Limb (tissue), 2 donors: ENCODE measurements at regions not wholly inside any gene's neighbourhood (a gene's known extent, or its start where the extent isn't known, plus 50 kb on each side); places are given as distances from the start of the nearest gene placed in this dataset.
"Not testable (repeated sequence)": the region's sequence is repeated elsewhere in the genome, so short reads cannot be mapped to it uniquely, and the experiment has no call there.

Experiments used
- DNase-seq, 2 donors: peaks; one replicate each; pipeline ENCODE4 v3.0.0-alpha.2; 2016; ENCODE audit errors: extremely low spot score in 2 of 2

DNA sequence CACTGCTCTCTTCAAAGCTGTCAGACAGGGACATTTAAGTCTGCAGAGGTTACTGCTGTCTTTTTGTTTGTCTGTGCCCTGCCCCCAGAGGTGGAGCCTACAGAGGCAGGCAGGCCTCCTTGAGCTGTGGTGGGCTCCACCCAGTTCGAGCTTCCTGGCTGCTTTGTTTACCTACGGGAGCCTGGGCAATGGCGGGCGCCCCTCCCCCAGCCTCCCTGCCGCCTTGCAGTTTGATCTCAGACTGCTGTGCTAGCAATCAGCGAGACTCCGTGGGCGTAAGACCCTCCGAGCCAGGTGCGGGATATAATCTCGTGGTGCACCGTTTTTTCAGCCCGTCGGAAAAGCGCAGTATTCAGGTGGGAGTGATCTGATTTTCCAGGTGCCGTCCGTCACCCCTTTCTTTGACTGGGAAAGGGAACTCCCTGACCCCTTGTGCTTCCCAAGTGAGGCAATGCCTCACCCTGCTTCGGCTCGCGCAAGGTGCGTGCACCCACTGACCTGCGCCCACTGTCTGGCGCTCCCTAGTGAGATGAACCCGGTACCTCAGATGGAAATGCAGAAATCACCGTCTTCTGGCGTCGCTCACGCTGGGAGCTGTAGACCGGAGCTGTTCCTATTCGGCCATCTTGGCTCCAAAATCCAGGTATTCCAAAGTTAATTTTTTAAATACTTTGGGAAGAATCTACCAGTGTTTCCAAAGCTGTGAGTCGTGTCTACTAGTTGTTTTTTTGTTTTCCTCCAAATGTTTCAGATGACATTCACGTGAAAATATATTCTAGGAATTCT, 448.5 kb upstream of the FOXG1 start:
- not testable (repeated sequence) for DNase-seq

DNA sequence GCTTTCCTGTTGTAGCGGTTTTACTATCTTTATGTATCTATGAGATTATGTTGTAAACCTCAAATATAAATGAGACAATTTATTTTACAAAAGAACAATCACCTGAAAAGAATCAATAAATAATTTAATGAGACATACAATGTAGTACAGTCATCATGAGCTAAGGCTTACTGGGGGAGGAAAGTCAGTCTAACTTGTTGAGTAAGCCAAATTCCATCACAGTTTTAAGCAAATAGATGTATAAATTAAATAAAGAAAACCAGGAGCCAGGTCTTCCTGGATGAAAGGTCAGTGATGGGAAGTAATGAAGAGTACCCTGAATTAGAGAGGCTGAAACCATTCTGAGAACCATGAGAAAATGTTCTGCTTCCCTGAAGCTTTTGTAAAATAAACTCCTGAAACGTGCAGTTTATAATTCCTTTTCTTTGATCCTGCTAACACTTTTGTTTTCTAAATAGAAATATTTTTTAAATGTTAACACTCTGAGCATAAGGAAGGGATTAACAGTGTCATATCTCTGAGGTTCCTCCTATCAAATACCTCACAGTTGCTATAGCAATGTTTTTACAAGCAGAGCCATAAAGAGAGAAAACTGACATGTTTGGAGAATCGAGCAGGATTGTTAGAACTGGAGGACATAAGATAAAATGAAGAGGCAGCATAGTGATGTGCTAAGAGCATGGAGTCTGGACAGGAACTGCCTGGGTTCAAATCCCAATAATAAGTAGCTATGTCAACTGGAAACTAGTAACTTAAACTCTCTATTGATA, 444.9 kb upstream of the FOXG1 start:
- DNase-seq = no peak

DNA sequence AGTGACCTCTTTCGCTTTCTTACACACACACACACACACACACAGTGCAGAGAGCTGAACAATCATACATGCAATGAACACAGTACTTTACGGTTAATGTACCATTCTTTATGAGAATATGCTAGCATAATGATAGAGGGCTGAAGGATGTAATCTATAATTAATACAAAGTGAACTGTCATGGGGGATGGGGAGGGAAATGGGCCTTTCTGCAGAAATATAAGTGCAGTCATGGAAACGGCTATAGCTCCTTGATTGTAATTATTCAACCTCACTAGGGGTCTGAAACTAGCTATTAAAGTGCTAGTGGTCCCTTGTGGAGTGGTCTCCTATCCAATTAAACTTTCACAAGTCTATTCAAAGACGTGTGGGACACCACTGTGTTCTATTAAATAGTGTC, 443.2 kb upstream of the FOXG1 start:
- no peak for DNase-seq

GRCh38 chr14:28323951-28324741, 442.4 kb upstream of the FOXG1 start:
- no peak for DNase-seq

DNA sequence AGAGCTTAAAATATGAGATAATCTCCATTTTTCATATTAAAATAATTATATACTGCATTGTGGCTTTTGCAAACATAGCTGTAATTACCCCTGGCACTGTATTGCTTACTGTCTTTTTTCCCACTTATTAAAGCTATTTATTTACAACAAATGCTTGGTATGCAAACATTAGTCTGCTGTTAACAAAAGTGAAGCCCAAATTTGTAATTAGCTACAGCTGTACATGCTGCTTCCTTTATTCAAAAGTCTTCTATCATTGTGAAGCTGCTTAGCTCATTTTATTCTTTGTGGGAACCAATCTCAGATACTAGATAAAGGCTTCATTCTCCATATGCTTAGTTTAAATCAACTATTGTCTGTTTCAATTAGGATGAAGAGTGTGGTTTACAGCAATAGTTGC, 425.8 kb upstream of the FOXG1 start:
- DNase-seq = no peak

- DNase-seq = no peak
These were observed 422.2 kb upstream of the FOXG1 start for GRCh38 chr14:28344381-28344780.

DNA sequence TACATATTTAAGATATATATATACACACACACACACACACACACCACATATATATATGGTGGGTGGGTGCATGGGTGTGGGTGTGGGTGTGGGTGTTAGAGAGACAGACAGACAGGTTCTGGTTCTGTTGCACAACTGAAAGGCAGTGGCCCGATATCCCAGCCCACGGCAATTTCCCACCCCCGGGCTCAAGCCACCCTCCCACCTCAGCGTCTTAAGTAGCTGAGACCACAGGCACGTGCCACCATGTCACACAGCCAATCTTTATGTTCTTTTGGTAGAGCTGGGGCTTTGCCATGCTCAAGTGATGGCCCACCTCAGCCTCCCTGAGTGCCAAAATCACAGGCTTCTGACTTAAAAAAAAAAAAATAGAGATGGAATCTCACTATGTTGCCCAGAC, 417.8 kb upstream of the FOXG1 start:
- no peak for DNase-seq

DNA sequence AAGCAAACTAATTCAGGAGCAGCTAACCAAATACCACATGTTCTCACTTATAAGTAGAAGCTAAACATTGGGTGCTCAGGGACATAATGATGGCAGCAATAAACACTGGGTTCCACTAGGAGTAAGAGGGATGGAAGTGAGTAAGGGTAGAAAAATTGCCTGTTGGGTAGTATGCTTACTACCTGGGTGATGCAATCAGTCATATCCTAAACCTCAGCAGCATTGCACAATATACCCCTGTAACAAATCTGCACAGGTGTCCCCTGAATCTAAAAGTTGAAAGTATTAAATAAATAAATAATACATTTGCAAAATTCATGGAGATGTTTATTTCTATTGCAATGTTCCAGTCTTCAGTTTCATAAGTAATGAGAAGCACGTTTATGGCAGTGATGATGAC, 409.8 kb upstream of the FOXG1 start:
- DNase-seq = no peak

DNA sequence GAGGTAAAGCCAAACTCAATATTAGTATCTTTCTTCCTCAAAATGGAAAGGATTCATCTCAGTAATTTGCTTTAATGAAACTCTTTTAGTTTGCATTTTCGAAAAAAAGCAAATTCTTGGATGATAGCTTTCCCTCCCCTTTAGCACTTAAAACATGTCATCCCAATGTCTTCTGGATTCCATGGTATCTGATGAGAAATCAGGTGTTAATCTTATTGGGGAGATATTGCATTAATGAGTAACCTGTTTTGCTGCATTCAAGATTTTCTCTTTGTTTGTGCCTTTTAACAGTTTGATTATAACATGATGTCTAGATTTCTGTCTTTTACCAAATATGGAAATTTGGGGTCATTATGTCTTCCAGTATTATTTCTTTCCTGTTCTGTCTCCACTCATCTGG, 405.1 kb upstream of the FOXG1 start:
- DNase-seq = no peak

DNA sequence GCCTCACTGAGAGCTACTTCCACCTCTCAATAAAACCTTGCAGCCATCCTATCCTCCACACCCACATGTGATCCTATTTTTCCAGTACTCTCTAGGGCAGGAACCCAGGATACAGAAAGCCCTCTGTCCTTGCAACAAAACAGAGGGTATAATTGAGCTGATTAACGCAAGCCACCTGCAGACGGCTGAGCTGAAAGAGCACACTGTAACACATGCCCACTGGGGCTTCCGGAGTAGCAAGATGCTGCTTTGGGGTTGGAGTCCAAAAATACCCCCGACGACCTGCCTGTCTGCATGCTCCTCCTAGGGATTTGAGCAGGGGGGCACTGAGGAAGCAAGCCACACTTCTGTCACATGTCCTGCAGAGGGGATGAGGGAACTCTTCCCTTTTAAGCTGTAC, 401.1 kb upstream of the FOXG1 start:
- no peak for DNase-seq

- no peak for DNase-seq
These were observed 392.9 kb upstream of the FOXG1 start for GRCh38 chr14:28373721-28374120.

GRCh38 chr14:28375295-28375694, 391.3 kb upstream of the FOXG1 start:
- no peak for DNase-seq

- DNase-seq = no peak
These were observed 384.9 kb upstream of the FOXG1 start for GRCh38 chr14:28381656-28382055.

DNA sequence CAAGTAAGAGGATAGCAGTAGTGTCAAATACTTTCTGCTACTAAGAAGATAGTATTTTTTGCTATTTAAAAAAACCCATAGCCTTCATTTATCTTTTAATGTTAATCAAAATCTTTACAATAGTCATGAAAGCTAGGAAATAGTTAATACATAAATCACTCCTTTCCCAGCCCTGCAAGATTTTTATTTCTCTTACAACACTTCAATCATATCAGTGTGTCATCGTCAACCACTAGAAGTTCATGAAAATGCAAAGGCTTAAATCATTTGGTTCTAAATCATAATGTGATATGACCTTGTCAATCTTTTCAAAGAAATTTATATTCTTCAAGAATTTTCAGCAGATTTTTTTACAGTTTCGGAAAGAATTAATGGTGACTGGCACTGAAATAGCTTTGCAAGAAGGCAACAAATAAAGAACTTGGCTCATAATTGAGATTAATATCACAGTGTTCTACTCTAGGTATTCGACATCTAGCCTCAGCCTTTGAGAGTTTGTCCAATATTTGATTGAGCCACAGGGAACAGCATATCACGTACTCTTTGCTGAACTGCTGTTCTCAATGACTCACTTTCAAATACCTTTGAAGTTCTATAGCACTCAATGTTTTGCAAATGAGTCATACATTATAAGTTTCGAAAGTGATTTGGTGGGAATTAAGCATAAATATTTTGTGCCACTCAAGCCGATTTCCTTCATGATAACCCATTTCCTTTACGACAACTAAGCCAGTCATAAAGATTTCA, 384.0 kb upstream of the FOXG1 start:
- no peak for DNase-seq

GRCh38 chr14:28398506-28398905, 368.1 kb upstream of the FOXG1 start:
- DNase-seq = no peak

- DNase-seq = not testable (repeated sequence)
These were observed 364.9 kb upstream of the FOXG1 start for GRCh38 chr14:28401705-28402104.

- DNase-seq = peak in 1 of 2 donors; percentile 2
These were observed 360.4 kb upstream of the FOXG1 start for GRCh38 chr14:28406196-28406595.

DNA sequence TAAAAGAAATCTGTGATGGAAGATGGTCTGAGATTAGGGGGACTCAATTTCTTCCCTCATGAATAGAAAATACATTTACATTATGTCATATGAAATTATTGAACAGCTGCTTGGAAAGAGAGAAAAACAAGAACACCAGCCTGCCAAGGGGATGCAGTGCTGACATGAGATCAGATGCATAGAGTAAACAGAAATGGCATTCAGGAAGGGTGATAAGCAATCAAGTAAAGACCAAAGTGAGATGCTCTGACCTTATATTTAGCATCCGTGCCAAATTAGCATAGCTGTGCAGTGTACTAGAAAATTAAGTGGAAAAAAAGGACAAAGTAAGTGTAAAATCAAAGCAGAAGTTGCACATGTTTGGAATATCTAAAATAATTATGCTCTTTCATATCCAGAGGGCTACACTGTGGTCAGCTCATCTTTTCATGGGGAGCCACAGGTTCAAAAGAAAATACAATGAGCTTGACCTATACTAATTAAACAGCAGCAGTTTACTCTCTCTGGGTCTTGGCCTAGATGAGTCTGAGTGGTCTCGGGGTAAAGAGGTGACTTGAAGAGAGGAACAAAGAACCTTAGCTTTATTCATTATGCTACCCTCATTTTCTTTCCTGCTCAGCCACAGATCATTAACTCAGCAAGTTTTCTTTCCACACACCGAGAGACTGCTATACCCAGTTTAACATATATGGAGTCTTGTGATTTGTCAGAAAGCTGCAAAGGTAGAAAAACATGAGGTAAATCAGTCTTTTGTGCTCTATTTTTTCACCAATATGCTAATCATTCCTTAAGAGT, 359.4 kb upstream of the FOXG1 start:
- DNase-seq = peak in 1 of 2 donors; percentile 23

DNA sequence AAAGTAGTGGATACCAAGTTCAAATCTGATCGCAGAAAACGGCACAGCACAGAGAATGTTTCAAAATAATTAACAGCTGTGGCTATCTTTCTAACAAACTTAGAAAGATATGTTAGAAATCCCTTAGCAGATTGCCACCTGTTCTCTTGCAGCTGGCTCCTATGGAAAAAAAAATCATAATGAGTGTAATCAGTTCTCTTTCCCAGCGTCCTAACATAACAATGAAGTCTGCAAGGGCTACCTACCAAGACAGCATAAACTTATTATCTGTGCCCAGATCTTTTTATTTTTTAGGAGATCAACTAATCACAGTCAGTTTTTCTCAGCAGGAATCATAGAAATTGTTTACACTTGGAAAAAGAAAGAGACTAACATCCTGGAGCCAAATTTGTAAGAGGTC, 358.6 kb upstream of the FOXG1 start:
- DNase-seq = peak in 1 of 2 donors; percentile 53

DNA sequence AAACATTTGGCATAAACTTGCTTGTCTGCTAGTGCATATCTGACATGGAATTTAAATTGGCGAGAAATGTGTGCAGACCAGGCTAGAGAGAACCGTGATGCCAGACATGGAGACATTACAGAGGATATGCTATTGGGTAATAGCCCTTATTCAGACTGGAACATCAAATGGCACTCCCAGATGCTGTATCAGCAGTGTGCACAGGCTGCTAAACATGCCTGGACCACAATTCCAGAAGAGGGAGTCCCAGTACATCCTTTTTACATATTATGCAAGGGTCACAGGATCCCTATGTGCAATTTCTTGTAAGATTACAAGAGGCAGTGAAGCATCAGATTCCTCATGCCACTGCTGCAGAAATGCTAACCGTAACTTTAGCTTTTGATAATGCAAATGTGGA, 354.5 kb upstream of the FOXG1 start:
- peak in 1 of 2 donors; percentile 7 for DNase-seq

DNA sequence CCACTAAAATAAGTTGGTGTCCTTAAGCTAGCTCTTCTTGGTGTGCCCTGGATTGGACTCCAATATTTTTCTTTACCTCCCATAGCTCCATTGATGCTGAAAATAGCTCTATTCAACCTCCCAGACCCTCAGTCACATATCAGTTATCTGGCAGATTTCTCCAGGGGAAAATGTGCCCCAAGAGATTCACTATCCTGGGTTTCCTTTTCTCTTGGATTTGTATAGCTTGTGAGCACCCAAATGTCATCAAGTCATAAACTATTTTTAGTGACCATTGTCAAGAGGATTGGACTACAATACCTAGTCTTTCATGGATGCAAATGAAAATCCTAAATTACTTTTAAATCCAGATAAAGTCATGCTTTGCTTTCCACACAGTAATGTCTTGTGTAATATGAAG, 339.6 kb upstream of the FOXG1 start:
- DNase-seq = no peak
